Hematopoietic multipotent progenitor cell treated with erythropoietin and hydrocortisone succinate and interleukin-3 and kit ligand, for 15 days (in vitro differentiated cells): ENCODE measurements at regions not wholly inside any gene's neighbourhood (a gene's known extent, or its start where the extent isn't known, plus 50 kb on each side); places are given as distances from the start of the nearest gene placed in this dataset.

ENCODE experiments used
- DNase-seq: peaks from one replicate; pipeline ENCODE4 v3.0.0-alpha.2; 2015; ENCODE audit warnings: low spot score

- DNase-seq = no peak
Measured at GRCh38 chr3:87329065-87329464, 52.7 kb upstream of the POU1F1 start.
